ENCODE measurements at regions not wholly inside any gene's neighbourhood (a gene's known extent, or its start where the extent isn't known, plus 50 kb on each side); places are given as distances from the start of the nearest gene placed in this dataset.
"Not testable (repeated sequence)": the region's sequence is repeated elsewhere in the genome, so short reads cannot be mapped to it uniquely, and the experiment has no call there.

GRCh38 chr1:178664278-178664677, 60.8 kb upstream of the RALGPS2 start:
- CTCF ChIA-PET = no interaction called here
- H3K27me3 ChIP-seq (replicated peaks; ENCODE audit: control insufficient read depth, insufficient read depth, low read length) = no peaks in the 10 kb centered on the region
- POLR2A ChIA-PET = no interaction called here

GRCh38 chr1:178665579-178665978, 59.5 kb upstream of the RALGPS2 start:
- no peak for TF ChIP-seq CTCF (IDR thresholded peaks at IDR 0.05; ENCODE audit: insufficient read depth in 1 of 2, low read depth in 1 of 2, low read length in 1 of 2, severe bottlenecking in 1 of 2, unreplicated experiment in 1 of 2)
- no TSS peak for BruUV-seq (replicated peaks)

More at GRCh38 chr1:178664278-178664677, 60.8 kb upstream of the RALGPS2 start:
- BruUV-seq (replicated peaks) = no TSS peak
- no peak overlapping the region for H3K4me3 ChIP-seq (ENCODE audit: low read depth, low read length)
- no peaks in the 10 kb centered on the region for H3K4me1 Mint-ChIP-seq (ENCODE audit: low read depth, unreplicated experiment)
- H3K36me3 Mint-ChIP-seq (ENCODE audit: insufficient read depth, unreplicated experiment) = no peaks in the 10 kb centered on the region
- no peak for TF ChIP-seq CTCF (IDR thresholded peaks at IDR 0.05; ENCODE audit: insufficient read depth in 1 of 2, low read depth in 1 of 2, low read length in 1 of 2, severe bottlenecking in 1 of 2, unreplicated experiment in 1 of 2)
- H3K4me1 ChIP-seq = no peaks in the 10 kb centered on the region
- H3K27ac Mint-ChIP-seq (ENCODE audit: unreplicated experiment) = no peak overlapping the region
- H3K4me3 Mint-ChIP-seq (ENCODE audit: unreplicated experiment) = no peak overlapping the region
- no peaks in the 10 kb centered on the region for H3K9me3 ChIP-seq
- intact Hi-C loops (cut with micrococcal nuclease; ENCODE audit: unreplicated experiment) = no loop called here
- H3K27me3 Mint-ChIP-seq (ENCODE audit: insufficient read depth, unreplicated experiment) = no peaks in the 10 kb centered on the region
- no peaks in the 10 kb centered on the region for H3K9me3 Mint-ChIP-seq (ENCODE audit: unreplicated experiment)
- no peak for DNase-seq
- H3K36me3 ChIP-seq (ENCODE audit: control insufficient read depth, insufficient read depth, low read length) = no peaks in the 10 kb centered on the region

GRCh38 chr1:178666891-178667290, 58.2 kb upstream of the RALGPS2 start:
- H3K27me3 Mint-ChIP-seq (ENCODE audit: insufficient read depth, unreplicated experiment); CTCF ChIA-PET; DNase-seq; H3K36me3 Mint-ChIP-seq (ENCODE audit: insufficient read depth, unreplicated experiment); H3K9me3 Mint-ChIP-seq (ENCODE audit: unreplicated experiment); POLR2A ChIA-PET; H3K4me3 ChIP-seq (ENCODE audit: low read depth, low read length); H3K27me3 ChIP-seq (replicated peaks; ENCODE audit: control insufficient read depth, insufficient read depth, low read length); H3K27ac Mint-ChIP-seq (ENCODE audit: unreplicated experiment); H3K9me3 ChIP-seq; H3K4me1 ChIP-seq; H3K36me3 ChIP-seq (ENCODE audit: control insufficient read depth, insufficient read depth, low read length); BruUV-seq (replicated peaks); H3K4me1 Mint-ChIP-seq (ENCODE audit: low read depth, unreplicated experiment); H3K4me3 Mint-ChIP-seq (ENCODE audit: unreplicated experiment); intact Hi-C loops (cut with micrococcal nuclease; ENCODE audit: unreplicated experiment): not testable (repeated sequence)

More at GRCh38 chr1:178665579-178665978, 59.5 kb upstream of the RALGPS2 start:
- intact Hi-C loops (cut with micrococcal nuclease; ENCODE audit: unreplicated experiment) = no loop called here
- Histone ChIP-seq H3K4me1 (no peaks in the 10 kb centered on the region), H3K36me3 (ENCODE audit: control insufficient read depth, insufficient read depth, low read length) (no peaks in the 10 kb centered on the region), H3K27me3 (replicated peaks; ENCODE audit: control insufficient read depth, insufficient read depth, low read length) (no peaks in the 10 kb centered on the region), H3K4me3 (ENCODE audit: low read depth, low read length) (no peak overlapping the region), H3K9me3 (no peaks in the 10 kb centered on the region)
- Mint-ChIP-seq H3K4me1 (ENCODE audit: low read depth, unreplicated experiment) (no peaks in the 10 kb centered on the region), H3K27ac (ENCODE audit: unreplicated experiment) (no peak overlapping the region), H3K4me3 (ENCODE audit: unreplicated experiment) (no peak overlapping the region), H3K27me3 (ENCODE audit: insufficient read depth, unreplicated experiment) (no peaks in the 10 kb centered on the region), H3K36me3 (ENCODE audit: insufficient read depth, unreplicated experiment) (no peaks in the 10 kb centered on the region), H3K9me3 (ENCODE audit: unreplicated experiment) (no peaks in the 10 kb centered on the region)
- no peak for DNase-seq
- ChIA-PET POLR2A (no interaction called here), CTCF (no interaction called here)

GRCh38 chr1:178672434-178672833, 52.6 kb upstream of the RALGPS2 start:
- no peaks in the 10 kb centered on the region for H3K36me3 Mint-ChIP-seq (ENCODE audit: insufficient read depth, unreplicated experiment)
- no TSS peak for BruUV-seq (replicated peaks)
- H3K27me3 ChIP-seq (replicated peaks; ENCODE audit: control insufficient read depth, insufficient read depth, low read length) = no peaks in the 10 kb centered on the region
- POLR2A ChIA-PET = no interaction called here
- no peak for TF ChIP-seq CTCF (IDR thresholded peaks at IDR 0.05; ENCODE audit: insufficient read depth in 1 of 2, low read depth in 1 of 2, low read length in 1 of 2, severe bottlenecking in 1 of 2, unreplicated experiment in 1 of 2)
- H3K4me1 Mint-ChIP-seq (ENCODE audit: low read depth, unreplicated experiment) = peaks cover 7% of the 10 kb centered on the region
- no peaks in the 10 kb centered on the region for H3K4me1 ChIP-seq
- H3K4me3 ChIP-seq (ENCODE audit: low read depth, low read length) = no peak overlapping the region
- H3K4me3 Mint-ChIP-seq (ENCODE audit: unreplicated experiment) = no peak overlapping the region
- H3K36me3 ChIP-seq (ENCODE audit: control insufficient read depth, insufficient read depth, low read length) = no peaks in the 10 kb centered on the region
- peaks cover 6% of the 10 kb centered on the region for H3K9me3 ChIP-seq
- intact Hi-C loops (cut with micrococcal nuclease; ENCODE audit: unreplicated experiment) = no loop called here
- H3K27ac Mint-ChIP-seq (ENCODE audit: unreplicated experiment) = no peak overlapping the region
- H3K27me3 Mint-ChIP-seq (ENCODE audit: insufficient read depth, unreplicated experiment) = no peaks in the 10 kb centered on the region
- CTCF ChIA-PET = no interaction called here
- H3K9me3 Mint-ChIP-seq (ENCODE audit: unreplicated experiment) = peaks cover 9% of the 10 kb centered on the region
- no peak for DNase-seq

- H3K36me3 Mint-ChIP-seq (ENCODE audit: insufficient read depth, unreplicated experiment); intact Hi-C loops (cut with micrococcal nuclease; ENCODE audit: unreplicated experiment): not testable (repeated sequence)
Observed at GRCh38 chr1:178674559-178674958, 50.5 kb upstream of the RALGPS2 start.

More at GRCh38 chr1:178674559-178674958, 50.5 kb upstream of the RALGPS2 start:
- CTCF ChIA-PET; BruUV-seq (replicated peaks); H3K4me3 Mint-ChIP-seq (ENCODE audit: unreplicated experiment); H3K9me3 Mint-ChIP-seq (ENCODE audit: unreplicated experiment); H3K4me1 ChIP-seq; POLR2A ChIA-PET; H3K27me3 ChIP-seq (replicated peaks; ENCODE audit: control insufficient read depth, insufficient read depth, low read length); H3K9me3 ChIP-seq; H3K4me1 Mint-ChIP-seq (ENCODE audit: low read depth, unreplicated experiment); H3K4me3 ChIP-seq (ENCODE audit: low read depth, low read length); H3K27ac Mint-ChIP-seq (ENCODE audit: unreplicated experiment); DNase-seq; H3K27me3 Mint-ChIP-seq (ENCODE audit: insufficient read depth, unreplicated experiment); H3K36me3 ChIP-seq (ENCODE audit: control insufficient read depth, insufficient read depth, low read length): not testable (repeated sequence)

Measured in Caco-2 (cell line).